Spleen (tissue), 11 donors: ENCODE measurements at regions not wholly inside any gene's neighbourhood (a gene's known extent, or its start where the extent isn't known, plus 50 kb on each side); places are given as distances from the start of the nearest gene placed in this dataset.

Experiments used
- DNase-seq: peaks from one replicate; pipeline ENCODE4 v3.0.0-alpha.2; 2020
- H3K27ac ChIP-seq, 8 donors: fragments of 200-600 bp; sonication (generic) in 7 of 8; 1 replicate in 4 of 8; 2 replicates in 4 of 8; pipeline versions ENCODE4 v1.5.0 to v1.8.0; 2016 to 2021; ENCODE audit warnings: inconsistent platforms in 4 of 8, mild to moderate bottlenecking in 4 of 8, moderate library complexity in 1 of 8
- H3K27me3 ChIP-seq, 7 donors: fragments of 200-600 bp; sonication (generic) in 6 of 7; replicated peaks in 1 of 7; 1 replicate in 4 of 7; 2 replicates in 3 of 7; pipeline versions ENCODE4 v1.5.0 to v1.8.0; 2016 to 2021; ENCODE audit warnings: inconsistent platforms in 3 of 7, mild to moderate bottlenecking in 1 of 7
- H3K36me3 ChIP-seq, 6 donors: fragments of 200-600 bp; sonication (generic) in 5 of 6; 1 replicate in 4 of 6; 2 replicates in 2 of 6; pipeline versions ENCODE4 v1.5.0 to v1.8.0; 2016 to 2021; ENCODE audit warnings: inconsistent platforms in 2 of 6
- H3K4me1 ChIP-seq, 6 donors: fragments of 200-600 bp; sonication (generic) in 5 of 6; 1 replicate in 3 of 6; 2 replicates in 3 of 6; pipeline versions ENCODE4 v1.5.0 to v1.8.0; 2016 to 2021; ENCODE audit warnings: inconsistent platforms in 3 of 6
- H3K4me3 ChIP-seq, 8 donors: fragments of 200-600 bp; sonication (generic) in 7 of 8; 1 replicate in 4 of 8; 2 replicates in 4 of 8; pipeline versions ENCODE4 v1.5.0 to v1.8.0; 2016 to 2021; ENCODE audit warnings: inconsistent platforms in 4 of 8, mild to moderate bottlenecking in 4 of 8, moderate library complexity in 2 of 8
- H3K9me3 ChIP-seq, 8 donors: fragments of 200-600 bp; sonication (generic) in 7 of 8; 1 replicate in 4 of 8; 2 replicates in 4 of 8; pipeline versions ENCODE4 v1.5.0 to v1.8.0; 2016 to 2021; ENCODE audit warnings: inconsistent platforms in 4 of 8
- CTCF ChIP-seq, 11 experiments: fragments of 200-600 bp in 7 of 11; fragments of 450-650 bp in 4 of 11; sonication (generic) in 4 of 11; IDR thresholded peaks in 8 of 11; conservative IDR thresholded peaks in 3 of 11; 1 replicate in 7 of 11; 2 replicates in 4 of 11; pipeline versions ENCODE4 v1.4.0 to v1.8.0; 2016 to 2021; ENCODE audit warnings: antibody characterized with exemption in 11 of 11, inconsistent platforms in 4 of 11, mild to moderate bottlenecking in 1 of 11
- POLR2A ChIP-seq, 3 donors: fragments of 450-650 bp; IDR thresholded peaks; one replicate each; pipeline ENCODE4 v1.5.1; 2017; ENCODE audit warnings: antibody characterized with exemption in 3 of 3, mild to moderate bottlenecking in 1 of 3
- POLR2AphosphoS5 ChIP-seq, 3 donors: sonication (generic); formaldehyde crosslinking; IDR thresholded peaks; one replicate each; pipeline ENCODE4 v1.5.1; 2017; ENCODE audit warnings: antibody characterized with exemption in 3 of 3
- WGBS, 5 donors: extraction: QIAGEN DNeasy Blood & Tissue Kit in 3 of 5; methylation state at CpG; one replicate each; pipeline versions ENCODE4 v1.1.5 to v1.1.7; 2013 to 2018; 5-methylcytosine and 5-hydroxymethylcytosine counted together
- intact Hi-C: fragments of 100-400 bp; cut with DNase I; formaldehyde crosslinking; loops from one replicate; pipeline ENCODE4 v1.15.0; 2023; ENCODE audit warnings: low total_unique reads
- donor health status: healthy with polysubstance abuse.
- donor health status: DM: no; HTN: no; CAD: no; lungs with moderate emphysema.
- donor health status: DM: no; HTN: no; CAD: no.
- donor health status: Bipolar disorder and iron deficiency.
- donor health status: healthy.
- donor health status: DM: no; HTN: no; CAD: no.
- donor health status: DM: yes; HTN: yes; CAD: no.

- no peak for DNase-seq
- Histone ChIP-seq H3K4me1 (no peaks in the 10 kb centered on the region), H3K27me3 (peaks cover 0 to 34% (median 0%) of the 10 kb centered on the region in 7 donors), H3K4me3 (no peak overlapping the region), H3K27ac (no peak overlapping the region), H3K36me3 (no peaks in the 10 kb centered on the region), H3K9me3 (no peaks in the 10 kb centered on the region)
- intact Hi-C loops = no loop called here
- 72 to 81% (median 78%) methylated on average over 2 of the region's 2 CpGs for WGBS, 5 donors
- TF ChIP-seq CTCF (IDR thresholded peaks at IDR 0.05 in 8 of 11, conservative IDR thresholded peaks at IDR 0.05 in 3 of 11) (no peak), POLR2A (IDR thresholded peaks at IDR 0.05) (no peak), POLR2AphosphoS5 (IDR thresholded peaks at IDR 0.05) (no peak)
Measured at GRCh38 chr20:43265449-43265848, 75.7 kb upstream of the PTPRT start.

DNA sequence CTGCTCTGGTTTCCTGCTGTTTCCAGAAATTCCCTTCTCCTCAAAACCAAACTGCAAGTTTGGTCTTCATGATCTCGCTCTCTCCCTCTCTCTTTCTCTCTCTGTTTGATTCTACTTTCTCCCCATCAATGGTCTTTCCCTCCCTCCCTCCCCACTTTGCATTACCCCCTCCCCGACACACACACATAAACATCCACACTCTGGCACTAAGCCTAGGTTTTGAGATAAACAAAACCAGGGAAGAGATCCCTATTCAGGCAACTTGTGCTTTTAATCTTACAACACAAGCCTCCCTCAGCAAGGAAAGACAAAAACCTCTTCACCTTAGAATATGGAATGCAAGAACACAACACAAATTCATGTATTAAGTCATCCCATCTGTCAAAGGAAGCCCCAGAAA is 73.5 kb upstream of the PTPRT start:
- H3K36me3 ChIP-seq = no peaks in the 10 kb centered on the region
- 56 to 72% (median 67%) methylated on average over 2 of the region's 2 CpGs for WGBS, 5 donors
- no peak for DNase-seq
- H3K27me3 ChIP-seq = peaks cover 0 to 19% (median 0%) of the 10 kb centered on the region in 7 donors
- H3K4me1 ChIP-seq = no peaks in the 10 kb centered on the region
- no peak overlapping the region for H3K4me3 ChIP-seq
- H3K9me3 ChIP-seq = peaks cover 0 to 4% (median 0%) of the 10 kb centered on the region in 8 donors
- TF ChIP-seq POLR2AphosphoS5 (IDR thresholded peaks at IDR 0.05) (no peak), POLR2A (IDR thresholded peaks at IDR 0.05) (no peak), CTCF (IDR thresholded peaks at IDR 0.05 in 8 of 11, conservative IDR thresholded peaks at IDR 0.05 in 3 of 11) (no peak)
- H3K27ac ChIP-seq = no peak overlapping the region
- intact Hi-C loops = no loop called here

GRCh38 chr20:43262341-43262740 is 72.6 kb upstream of the PTPRT start:
- peaks cover 0 to 10% (median 0%) of the 10 kb centered on the region in 7 donors for H3K27me3 ChIP-seq
- 83 to 96% (median 90%) methylated on average over 8 of the region's 8 CpGs for WGBS, 5 donors
- H3K27ac ChIP-seq = no peak overlapping the region
- no peak for TF ChIP-seq POLR2A (IDR thresholded peaks at IDR 0.05)
- intact Hi-C loops = no loop called here
- peaks cover 0 to 4% (median 0%) of the 10 kb centered on the region in 8 donors for H3K9me3 ChIP-seq
- no peaks in the 10 kb centered on the region for H3K4me1 ChIP-seq
- DNase-seq = no peak
- no peaks in the 10 kb centered on the region for H3K36me3 ChIP-seq
- H3K4me3 ChIP-seq = no peak overlapping the region

GRCh38 chr20:43255877-43256276 is 66.2 kb upstream of the PTPRT start:
- H3K36me3 ChIP-seq = no peaks in the 10 kb centered on the region
- WGBS, 5 donors = 78 to 92% (median 84%) methylated on average over 7 of the region's 7 CpGs
- intact Hi-C loops = no loop called here
- H3K4me1 ChIP-seq = no peaks in the 10 kb centered on the region
- TF ChIP-seq POLR2A (IDR thresholded peaks at IDR 0.05) (no peak), CTCF (IDR thresholded peaks at IDR 0.05 in 8 of 11, conservative IDR thresholded peaks at IDR 0.05 in 3 of 11) (no peak), POLR2AphosphoS5 (IDR thresholded peaks at IDR 0.05) (no peak)
- H3K27me3 ChIP-seq = peaks cover 0 to 14% (median 0%) of the 10 kb centered on the region in 7 donors
- H3K9me3 ChIP-seq = peaks cover 0 to 4% (median 0%) of the 10 kb centered on the region in 8 donors
- DNase-seq = no peak
- no peak overlapping the region for H3K27ac ChIP-seq
- H3K4me3 ChIP-seq = no peak overlapping the region

GRCh38 chr20:43252761-43253160 is 63.1 kb upstream of the PTPRT start:
- TF ChIP-seq POLR2A (IDR thresholded peaks at IDR 0.05) (no peak), CTCF (IDR thresholded peaks at IDR 0.05 in 8 of 11, conservative IDR thresholded peaks at IDR 0.05 in 3 of 11) (no peak), POLR2AphosphoS5 (IDR thresholded peaks at IDR 0.05) (no peak)
- peaks cover 0 to 18% (median 0%) of the 10 kb centered on the region in 7 donors for H3K27me3 ChIP-seq
- H3K36me3 ChIP-seq = no peaks in the 10 kb centered on the region
- H3K27ac ChIP-seq = no peak overlapping the region
- intact Hi-C loops = no loop called here
- H3K9me3 ChIP-seq = no peaks in the 10 kb centered on the region
- H3K4me1 ChIP-seq = no peaks in the 10 kb centered on the region
- no peak overlapping the region for H3K4me3 ChIP-seq
- WGBS, 5 donors = 75 to 89% (median 83%) methylated on average over 4 of the region's 4 CpGs
- DNase-seq = no peak
